Kasumi-1 (cell line): ENCODE measurements at regions not wholly inside any gene's neighbourhood (a gene's known extent, or its start where the extent isn't known, plus 50 kb on each side); places are given as distances from the start of the nearest gene placed in this dataset.

ENCODE experiments used
- DNase-seq, 2 experiments: peaks; one replicate each; lab custom pipeline; 2025; lab: John Stamatoyannopoulos, UW

- peak in 1 of 2 experiments; percentile 27 for DNase-seq
Observed at GRCh38 chr2:7594211-7594610, 677.0 kb downstream of the RNF144A start.

DNA sequence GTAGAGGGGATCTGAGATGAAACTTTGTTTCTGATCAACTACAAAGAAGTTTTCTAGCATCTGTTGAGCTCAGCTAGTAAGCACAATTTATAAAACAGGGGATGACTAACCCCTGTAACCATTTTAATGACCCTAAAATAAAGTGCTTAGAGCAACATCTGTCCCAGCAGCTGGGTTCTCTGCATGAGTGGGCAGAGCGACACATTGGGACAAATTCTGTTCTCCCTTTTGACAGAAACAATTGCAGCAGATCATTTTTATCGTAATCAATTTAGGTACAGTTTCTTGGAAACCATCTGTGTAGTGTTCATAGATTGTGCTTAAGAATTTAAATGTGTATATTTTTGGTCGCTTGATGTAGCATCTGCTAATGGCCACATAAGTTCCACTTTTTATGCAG, 678.0 kb downstream of the RNF144A start:
- DNase-seq = no peak

GRCh38 chr2:7598402-7598801, 681.2 kb downstream of the RNF144A start:
- no peak for DNase-seq

DNA sequence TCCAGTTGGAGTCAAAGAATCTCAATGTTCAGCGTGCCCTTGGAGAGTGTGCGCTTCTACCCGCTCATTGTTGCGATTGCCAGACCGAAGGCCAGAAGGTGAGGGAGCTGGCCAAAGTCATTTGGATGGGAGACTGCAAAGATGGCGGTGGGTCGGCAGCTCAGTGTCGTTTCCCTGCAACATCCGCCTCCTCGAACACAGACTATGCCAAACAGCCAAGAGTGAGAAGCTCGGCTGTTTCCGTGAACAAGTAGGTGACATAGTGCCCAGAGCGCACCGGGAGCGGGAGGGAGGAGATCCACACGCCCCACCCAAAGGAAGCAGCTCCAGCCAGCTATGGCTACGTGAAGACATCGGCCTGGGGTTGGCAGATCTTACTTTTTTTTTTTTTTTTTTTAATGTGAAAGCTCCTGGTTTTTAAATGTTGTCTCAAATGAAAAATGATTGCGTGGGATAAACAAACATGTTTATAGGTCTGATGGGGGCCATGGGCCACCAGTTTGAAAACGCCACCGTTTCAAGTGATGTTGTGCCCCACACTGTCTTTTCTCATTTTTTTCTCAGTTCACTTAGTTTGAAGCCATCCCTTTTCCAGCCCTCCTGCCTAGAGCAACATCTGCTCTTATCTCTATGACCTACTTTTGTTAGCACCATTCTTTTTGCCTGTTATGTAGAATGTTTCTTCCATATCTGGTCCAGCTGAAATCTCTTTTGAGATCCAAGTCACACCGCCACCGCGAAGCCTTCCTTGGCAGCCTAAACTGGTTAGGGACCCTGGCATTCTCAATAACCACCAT, 682.4 kb downstream of the RNF144A start:
- no peak for DNase-seq

- no peak for DNase-seq
Observed at GRCh38 chr2:7601990-7602389, 684.8 kb downstream of the RNF144A start.

DNA sequence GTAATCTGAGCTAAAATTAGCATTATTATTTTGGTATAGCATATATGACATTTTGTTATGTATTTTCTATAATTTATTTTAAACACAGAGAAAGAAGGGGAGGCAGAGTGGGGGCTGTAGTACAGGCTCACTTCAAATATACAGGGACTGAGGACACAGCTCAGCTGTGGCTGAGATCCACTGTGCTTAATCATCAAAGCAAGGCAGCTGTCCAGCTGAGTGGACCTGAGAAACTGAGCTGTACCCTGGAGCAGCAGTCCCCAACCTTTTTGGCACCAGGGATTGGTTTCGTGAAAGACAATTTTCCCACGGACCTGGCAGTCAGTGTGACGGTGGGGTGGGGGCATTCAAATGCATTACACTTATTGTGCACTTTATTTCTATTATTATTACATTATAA, 687.2 kb downstream of the RNF144A start:
- no peak for DNase-seq

- no peak for DNase-seq
Observed at GRCh38 chr2:7607441-7608173, 690.4 kb downstream of the RNF144A start.

DNA sequence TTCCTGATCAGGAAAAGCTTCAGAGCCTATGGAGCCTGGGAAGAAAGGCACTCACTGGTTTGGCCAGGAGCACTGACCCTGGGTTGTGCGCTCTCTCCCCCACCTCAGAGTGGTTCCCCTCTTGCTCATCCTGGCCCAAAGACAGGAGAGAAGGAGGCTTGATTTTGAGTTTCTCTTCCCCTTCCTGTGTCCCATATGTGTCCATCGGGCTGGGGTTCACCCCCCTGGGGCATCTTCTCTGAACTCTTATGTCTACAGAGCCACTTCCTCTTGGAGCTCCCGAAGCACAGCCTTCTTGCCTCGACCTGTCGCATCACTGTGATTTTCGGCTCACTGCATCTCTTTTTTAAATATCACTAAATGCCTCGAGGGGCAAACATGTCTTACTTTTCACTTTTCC, 692.3 kb downstream of the RNF144A start:
- no peak for DNase-seq

DNA sequence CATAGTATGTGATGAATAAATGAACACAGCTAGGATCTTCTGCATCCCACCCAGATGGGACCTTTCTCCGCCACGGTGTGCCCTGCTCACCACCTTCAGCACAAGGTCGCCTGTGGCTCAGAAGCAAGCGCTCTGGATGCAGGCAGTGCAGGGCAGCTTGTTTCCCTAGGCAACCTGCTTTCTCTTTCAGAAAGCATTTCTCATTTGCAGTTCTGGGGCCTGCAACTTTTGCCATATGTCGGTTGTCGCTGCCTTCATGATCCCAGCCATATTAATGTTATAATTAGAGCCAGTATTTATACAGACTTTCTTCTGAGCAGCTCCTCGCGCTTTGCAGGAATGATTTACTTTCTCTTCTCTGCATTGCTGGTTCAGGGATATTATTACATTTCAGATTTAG, 692.8 kb downstream of the RNF144A start:
- DNase-seq = no peak

GRCh38 chr2:7611750-7612149, 694.5 kb downstream of the RNF144A start:
- no peak for DNase-seq

- DNase-seq = no peak
Observed at GRCh38 chr2:7612969-7613368, 695.8 kb downstream of the RNF144A start.

GRCh38 chr2:7613831-7614230, 696.6 kb downstream of the RNF144A start:
- no peak for DNase-seq

GRCh38 chr2:7618031-7618430, 700.8 kb downstream of the RNF144A start:
- DNase-seq = no peak

DNA sequence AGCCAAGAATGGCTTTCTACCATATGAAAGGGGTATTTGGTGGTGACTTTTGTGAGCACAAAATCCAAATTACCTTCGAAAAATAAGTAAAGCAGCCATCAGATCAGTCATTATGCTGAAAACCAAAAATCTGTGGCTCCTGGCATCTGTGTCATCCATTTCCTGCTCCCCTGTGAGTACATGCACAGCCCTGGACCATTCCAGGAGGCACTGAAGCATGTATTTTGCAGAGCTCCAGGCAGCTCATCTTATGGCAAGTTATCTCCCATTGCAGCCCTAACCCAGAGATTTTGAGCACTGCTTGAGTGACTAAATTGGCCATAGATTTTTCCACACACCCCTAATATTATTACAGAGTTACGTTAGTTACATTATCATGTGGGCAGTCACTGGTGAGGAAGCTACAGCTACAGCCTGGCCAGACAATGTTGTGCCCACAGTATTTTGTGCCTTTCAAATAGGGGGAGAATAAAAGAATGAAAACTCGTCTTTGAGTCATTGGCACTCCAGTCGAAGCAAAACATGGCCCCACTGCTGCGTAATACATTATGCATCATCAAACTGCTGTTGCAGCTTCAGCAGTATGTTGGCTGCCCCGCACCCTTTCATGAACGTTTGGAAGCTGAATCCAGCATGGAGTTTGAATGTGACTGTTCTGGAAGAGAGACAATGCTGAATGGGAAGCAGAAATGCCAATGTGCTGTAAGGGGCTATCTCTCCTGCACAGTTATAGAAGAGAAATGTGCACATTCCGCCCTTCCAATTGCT, 702.2 kb downstream of the RNF144A start:
- no peak for DNase-seq

DNA sequence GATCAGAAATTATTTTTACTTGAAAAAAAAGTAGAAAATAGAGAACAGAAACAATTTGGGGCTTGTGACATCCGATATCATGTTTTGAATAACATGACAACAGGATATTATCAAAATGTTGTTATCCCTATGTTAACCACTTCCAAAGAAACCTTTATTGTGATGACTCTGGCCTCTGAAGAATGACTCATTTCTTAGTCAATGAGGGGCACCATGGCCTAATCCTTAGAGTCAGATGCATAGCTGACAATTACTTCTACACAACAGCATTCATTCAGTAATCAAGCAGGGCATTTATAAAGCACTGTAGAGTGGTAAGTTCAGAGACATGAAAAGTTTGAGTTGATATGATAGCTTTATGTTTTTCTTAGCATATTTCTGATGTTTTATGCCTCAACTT, 703.0 kb downstream of the RNF144A start:
- no peak for DNase-seq

GRCh38 chr2:7621018-7621814, 704.0 kb downstream of the RNF144A start:
- no peak for DNase-seq

DNA sequence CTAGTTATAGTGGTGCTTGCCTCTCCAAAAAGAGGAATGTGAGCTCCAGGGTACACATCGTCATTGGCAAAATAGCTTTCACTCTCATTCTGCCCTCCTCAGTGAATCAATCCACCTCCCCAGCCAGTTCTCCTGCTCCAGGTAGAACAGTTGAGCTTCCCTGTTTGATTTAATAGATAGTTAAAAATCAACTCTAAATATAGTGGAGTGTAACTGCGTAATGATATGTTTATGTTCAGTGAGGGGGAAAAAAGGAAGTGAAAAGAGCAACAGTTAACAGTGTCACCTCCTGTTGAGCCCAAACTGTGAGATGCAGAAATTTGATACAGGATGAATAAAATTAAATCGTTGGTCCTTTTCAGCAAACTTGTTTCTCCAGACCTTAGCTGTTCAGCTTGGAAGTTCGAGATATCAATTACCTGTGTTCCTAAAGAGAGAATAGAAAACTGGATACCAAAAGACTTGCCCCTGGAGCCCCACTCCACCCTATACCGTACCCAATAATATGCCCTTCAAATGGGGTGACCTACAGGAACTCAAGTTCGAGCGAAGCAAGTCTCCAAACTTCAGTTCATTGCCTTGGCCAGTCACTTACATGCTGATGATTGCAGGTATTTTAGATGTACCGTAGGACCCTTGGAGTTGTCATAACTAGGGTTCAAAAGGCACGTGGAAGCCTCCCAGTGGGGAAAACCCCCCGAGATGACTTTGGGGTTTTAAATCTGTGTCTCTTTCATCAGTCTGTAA, 708.4 kb downstream of the RNF144A start:
- no peak for DNase-seq

GRCh38 chr2:7626139-7626537, 708.9 kb downstream of the RNF144A start:
- DNase-seq = no peak

- no peak for DNase-seq
Observed at GRCh38 chr2:7627583-7627982, 710.4 kb downstream of the RNF144A start.

DNA sequence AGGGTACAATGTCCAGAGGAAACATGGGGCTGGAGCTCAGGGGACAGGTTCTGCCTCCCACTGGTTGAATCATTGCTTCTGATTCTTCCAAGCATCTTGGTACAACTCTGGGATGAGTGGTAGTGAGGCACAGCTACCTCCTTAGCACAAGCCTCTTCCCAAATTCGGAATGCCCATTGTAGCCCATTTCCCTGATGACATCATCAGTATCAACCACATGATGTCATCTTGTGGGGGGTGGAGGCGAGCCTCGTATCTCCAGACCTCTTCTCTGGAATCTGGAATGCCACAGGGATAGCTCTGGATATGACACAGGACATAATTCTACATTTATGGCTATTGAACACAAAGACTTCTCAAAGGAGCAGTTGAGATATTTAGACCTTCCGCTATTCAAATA, 715.2 kb downstream of the RNF144A start:
- DNase-seq = no peak

DNA sequence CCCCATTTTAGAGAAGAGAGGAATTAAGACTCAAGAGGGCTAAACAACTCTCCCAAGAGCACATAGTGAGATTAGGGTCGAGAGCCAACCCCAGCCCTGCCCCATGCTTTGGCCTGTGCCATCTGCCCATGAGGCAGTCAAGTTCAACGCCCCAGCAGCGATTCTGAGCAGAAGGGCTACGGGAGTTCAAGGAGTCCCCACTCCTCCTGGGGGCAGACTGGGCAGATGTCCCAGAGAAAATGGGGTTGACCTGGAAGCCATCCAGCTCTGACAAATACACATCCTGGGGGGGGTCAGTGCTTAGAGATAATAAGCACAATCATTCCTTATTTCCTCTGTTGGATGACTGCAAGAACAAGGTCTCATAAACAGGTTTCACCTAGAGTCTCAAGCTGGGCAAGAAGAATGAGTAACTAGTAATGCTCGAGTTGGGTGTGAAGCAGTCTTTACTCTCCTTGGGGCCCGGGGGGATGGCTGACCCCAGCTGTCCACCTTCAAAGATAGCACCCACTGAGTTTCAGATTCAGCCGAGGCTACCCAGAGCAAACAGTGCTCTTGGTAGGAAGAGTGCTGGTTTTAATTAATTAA, 716.4 kb downstream of the RNF144A start:
- no peak for DNase-seq
